WERI-Rb-1 (cell line): ENCODE measurements at regions not wholly inside any gene's neighbourhood (a gene's known extent, or its start where the extent isn't known, plus 50 kb on each side); places are given as distances from the start of the nearest gene placed in this dataset.
A peak's percentile ranks its signal among the peaks of the same experiment; 100 is the strongest.

ENCODE experiments used
- DNase-seq: peaks from one replicate; pipeline ENCODE4 v3.0.0-alpha.2; 2020
- H3K27ac ChIP-seq: fragments of 250-450 bp; sonication (Bioruptor Pico); 2 replicates; pipeline ENCODE4 v1.5.1; 2020; ENCODE audit warnings: mild to moderate bottlenecking, moderate library complexity
- H3K27me3 ChIP-seq: fragments of 250-450 bp; sonication (Bioruptor Pico); 2 replicates; pipeline ENCODE4 v1.5.1; 2021; ENCODE audit warnings: mild to moderate bottlenecking, low read depth, moderate library complexity; ENCODE audit not compliant: insufficient read depth, severe bottlenecking
- H3K36me3 ChIP-seq: fragments of 250-450 bp; sonication (Bioruptor Pico); 2 replicates; pipeline ENCODE4 v1.5.1; 2020; ENCODE audit warnings: mild to moderate bottlenecking, moderate library complexity
- H3K4me3 ChIP-seq: 2 replicates; pipeline ENCODE4 v1.5.1; 2011; ENCODE audit warnings: low read depth, mild to moderate bottlenecking, control low read depth, low read length
- H3K9me3 ChIP-seq: fragments of 250-450 bp; sonication (Bioruptor Pico); 2 replicates; pipeline ENCODE4 v1.5.1; 2021; ENCODE audit warnings: mild to moderate bottlenecking, moderate library complexity; ENCODE audit not compliant: severe bottlenecking
- CTCF ChIP-seq: IDR thresholded peaks from 2 replicates; pipeline ENCODE4 v1.5.1; 2011; ENCODE audit warnings: low read depth, mild to moderate bottlenecking, control low read depth, inconsistent platforms, low read length

GRCh38 chr2:19086231-19086651 is 272.2 kb downstream of the OSR1 start:
- H3K27ac ChIP-seq, result no peak overlapping the region
- no peak for DNase-seq
- no peak for TF ChIP-seq CTCF
- peaks cover 18% of the 10 kb centered on the region for H3K27me3 ChIP-seq
- no peaks in the 10 kb centered on the region for H3K36me3 ChIP-seq
- no peaks in the 10 kb centered on the region for H3K9me3 ChIP-seq
- no peak overlapping the region for H3K4me3 ChIP-seq

GRCh38 chr2:19078709-19079108 is 279.7 kb downstream of the OSR1 start:
- H3K36me3 ChIP-seq, result no peaks in the 10 kb centered on the region
- H3K4me3 ChIP-seq, result no peak overlapping the region
- no peaks in the 10 kb centered on the region for H3K9me3 ChIP-seq
- DNase-seq, result no peak
- H3K27ac ChIP-seq, result no peak overlapping the region
- peaks cover 24% of the 10 kb centered on the region for H3K27me3 ChIP-seq
- TF ChIP-seq CTCF, result no peak

- TF ChIP-seq CTCF, result no peak
- no peak overlapping the region for H3K4me3 ChIP-seq
- peaks cover 5% of the 10 kb centered on the region for H3K9me3 ChIP-seq
- no peaks in the 10 kb centered on the region for H3K36me3 ChIP-seq
- peak; percentile 52 for DNase-seq
- peaks cover 7% of the 10 kb centered on the region for H3K27me3 ChIP-seq
- no peak overlapping the region for H3K27ac ChIP-seq
These were observed 284.9 kb downstream of the OSR1 start for GRCh38 chr2:19073522-19073921.

- Histone ChIP-seq H3K36me3 (no peaks in the 10 kb centered on the region), H3K9me3 (peaks cover 5% of the 10 kb centered on the region), H3K4me3 (no peak overlapping the region), H3K27me3 (peaks cover 10% of the 10 kb centered on the region), H3K27ac (no peak overlapping the region)
- no peak for DNase-seq
- TF ChIP-seq CTCF, result no peak
These were observed 286.3 kb downstream of the OSR1 start for GRCh38 chr2:19072161-19072560.

GRCh38 chr2:19070886-19071285 is 287.5 kb downstream of the OSR1 start:
- no peak for DNase-seq
- Histone ChIP-seq H3K9me3 (peaks cover 5% of the 10 kb centered on the region), H3K4me3 (no peak overlapping the region), H3K36me3 (no peaks in the 10 kb centered on the region), H3K27ac (no peak overlapping the region), H3K27me3 (peaks cover 17% of the 10 kb centered on the region)
- TF ChIP-seq CTCF, result no peak

- H3K27me3 ChIP-seq, result peaks cover 21% of the 10 kb centered on the region
- H3K4me3 ChIP-seq, result no peak overlapping the region
- no peak overlapping the region for H3K27ac ChIP-seq
- DNase-seq, result peak; percentile 43
- TF ChIP-seq CTCF, result no peak
- peaks cover 5% of the 10 kb centered on the region for H3K9me3 ChIP-seq
- no peaks in the 10 kb centered on the region for H3K36me3 ChIP-seq
These were observed 290.2 kb downstream of the OSR1 start for GRCh38 chr2:19068206-19068605.
